ENCODE measurements at regions not wholly inside any gene's neighbourhood (a gene's known extent, or its start where the extent isn't known, plus 50 kb on each side); places are given as distances from the start of the nearest gene placed in this dataset.

- DNase-seq (ENCODE audit: low read depth) = no peak
- Histone ChIP-seq H3K36me3 (ENCODE audit: control insufficient read depth, insufficient read depth, low read length) (no peaks in the 10 kb centered on the region), H3K27me3 (ENCODE audit: control insufficient read depth, insufficient read depth, low read length) (no peaks in the 10 kb centered on the region), H3K4me3 (ENCODE audit: low read depth, low read length) (no peak overlapping the region)
- no peak for TF ChIP-seq CTCF (IDR thresholded peaks at IDR 0.05; ENCODE audit: insufficient read depth, low read length, poor library complexity, severe bottlenecking)
These were observed 285.1 kb downstream of the MAT2B start for GRCh38 chr5:163790497-163790896.

GRCh38 chr5:163794993-163795392 is 289.6 kb downstream of the MAT2B start:
- Histone ChIP-seq H3K4me3 (ENCODE audit: low read depth, low read length) (no peak overlapping the region), H3K27me3 (ENCODE audit: control insufficient read depth, insufficient read depth, low read length) (no peaks in the 10 kb centered on the region), H3K36me3 (ENCODE audit: control insufficient read depth, insufficient read depth, low read length) (no peaks in the 10 kb centered on the region)
- no peak for DNase-seq (ENCODE audit: low read depth)
- TF ChIP-seq CTCF (IDR thresholded peaks at IDR 0.05; ENCODE audit: insufficient read depth, low read length, poor library complexity, severe bottlenecking) = no peak

DNA sequence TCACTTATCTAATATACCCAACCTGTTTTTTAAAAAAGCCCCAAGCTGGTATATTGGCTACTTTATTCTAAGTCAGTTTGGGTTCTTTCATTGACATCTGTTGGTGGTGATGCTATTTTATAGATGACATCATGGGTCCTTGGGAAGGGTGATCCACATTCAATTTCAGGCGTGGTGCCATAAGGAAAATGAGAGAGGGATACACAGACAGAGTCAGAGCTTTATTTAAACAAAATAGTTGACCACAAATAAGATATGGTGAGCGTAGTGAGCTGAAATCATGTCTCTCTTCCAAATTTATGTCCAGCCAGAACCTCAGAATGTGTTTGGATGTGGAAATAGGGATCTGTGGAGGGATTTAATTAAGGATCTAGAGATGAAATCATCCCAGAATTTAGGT is 302.4 kb downstream of the MAT2B start:
- DNase-seq (ENCODE audit: low read depth) = no peak
- no peak overlapping the region for H3K4me3 ChIP-seq (ENCODE audit: low read depth, low read length)
- TF ChIP-seq CTCF (IDR thresholded peaks at IDR 0.05; ENCODE audit: insufficient read depth, low read length, poor library complexity, severe bottlenecking) = no peak

DNA sequence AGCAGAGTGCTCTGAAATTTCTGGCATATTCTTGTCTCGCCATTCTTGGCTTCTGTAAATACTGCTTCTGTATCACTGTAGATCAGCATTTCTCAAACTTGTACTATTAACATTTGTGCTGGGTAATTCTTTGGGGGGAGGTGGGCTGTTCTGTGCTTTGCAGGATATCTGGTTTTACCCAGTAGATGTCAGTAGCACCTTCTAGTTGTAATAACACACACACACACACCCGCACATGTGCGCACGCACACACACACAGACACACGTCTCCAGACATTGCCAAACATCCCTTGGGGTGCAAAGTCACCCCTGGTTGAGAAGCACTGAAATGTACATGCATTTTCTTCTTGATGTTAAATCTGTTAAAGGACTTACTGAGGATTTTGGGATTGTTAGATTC is 304.1 kb downstream of the MAT2B start:
- H3K4me3 ChIP-seq (ENCODE audit: low read depth, low read length) = no peak overlapping the region
- H3K36me3 ChIP-seq (ENCODE audit: control insufficient read depth, insufficient read depth, low read length) = no peaks in the 10 kb centered on the region
- H3K27me3 ChIP-seq (ENCODE audit: control insufficient read depth, insufficient read depth, low read length) = no peaks in the 10 kb centered on the region
- TF ChIP-seq CTCF (IDR thresholded peaks at IDR 0.05; ENCODE audit: insufficient read depth, low read length, poor library complexity, severe bottlenecking) = no peak
- no peak for DNase-seq (ENCODE audit: low read depth)

More for the DNA sequence above, 302.4 kb downstream of the MAT2B start:
- Histone ChIP-seq H3K27me3 (ENCODE audit: control insufficient read depth, insufficient read depth, low read length) (no peaks in the 10 kb centered on the region), H3K36me3 (ENCODE audit: control insufficient read depth, insufficient read depth, low read length) (no peaks in the 10 kb centered on the region)

- no peak overlapping the region for H3K4me3 ChIP-seq (ENCODE audit: low read depth, low read length)
- no peak for TF ChIP-seq CTCF (IDR thresholded peaks at IDR 0.05; ENCODE audit: insufficient read depth, low read length, poor library complexity, severe bottlenecking)
- DNase-seq (ENCODE audit: low read depth) = no peak
These were observed 308.5 kb downstream of the MAT2B start for GRCh38 chr5:163813900-163814299.

DNA sequence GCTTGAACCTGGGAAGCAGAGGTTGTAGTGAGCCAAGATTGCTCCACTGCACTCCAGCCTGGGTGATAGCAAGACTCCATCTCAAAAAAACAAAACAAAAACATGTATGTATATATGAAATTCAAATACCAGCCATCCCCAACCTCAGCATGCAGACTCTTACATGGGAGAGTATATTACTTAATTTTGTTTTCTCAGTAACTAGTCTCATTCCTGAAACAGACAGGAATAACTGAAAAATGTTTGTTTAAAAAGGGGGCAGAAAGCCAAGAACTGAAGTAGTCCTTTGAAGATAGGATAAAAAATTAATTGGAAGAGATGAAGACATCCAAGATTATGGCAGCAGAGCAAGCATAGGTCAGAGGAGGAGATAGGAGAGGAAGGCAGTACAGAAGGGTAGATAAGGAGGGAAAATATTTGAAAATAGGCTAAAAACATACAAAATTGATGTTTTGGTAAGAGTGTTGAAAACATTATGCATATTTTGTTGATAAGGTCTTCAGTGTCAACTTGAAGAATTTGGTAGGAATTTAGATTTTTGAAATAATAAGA is 309.9 kb downstream of the MAT2B start:
- no peak for DNase-seq (ENCODE audit: low read depth)
- no peaks in the 10 kb centered on the region for H3K36me3 ChIP-seq (ENCODE audit: control insufficient read depth, insufficient read depth, low read length)
- no peaks in the 10 kb centered on the region for H3K27me3 ChIP-seq (ENCODE audit: control insufficient read depth, insufficient read depth, low read length)
- H3K4me3 ChIP-seq (ENCODE audit: low read depth, low read length) = no peak overlapping the region
- no peak for TF ChIP-seq CTCF (IDR thresholded peaks at IDR 0.05; ENCODE audit: insufficient read depth, low read length, poor library complexity, severe bottlenecking)

More at GRCh38 chr5:163813900-163814299, 308.5 kb downstream of the MAT2B start:
- Histone ChIP-seq H3K27me3 (ENCODE audit: control insufficient read depth, insufficient read depth, low read length) (no peaks in the 10 kb centered on the region), H3K36me3 (ENCODE audit: control insufficient read depth, insufficient read depth, low read length) (no peaks in the 10 kb centered on the region)

All from kidney epithelial cell (primary cell).